Ureter (tissue), 1 donor: ENCODE measurements at regions not wholly inside any gene's neighbourhood (a gene's known extent, or its start where the extent isn't known, plus 50 kb on each side); places are given as distances from the start of the nearest gene placed in this dataset.
"Not testable (repeated sequence)": the region's sequence is repeated elsewhere in the genome, so short reads cannot be mapped to it uniquely, and the experiment has no call there.

Experiments used
- DNase-seq: peaks from one replicate; pipeline ENCODE4 v3.0.0-alpha.2; 2020; ENCODE audit warnings: low spot score
- donor health status: DM: yes; HTN: yes; CAD: no.

GRCh38 chr15:44817797-44818196, 81.5 kb downstream of the TRIM69 start:
- not testable (repeated sequence) for DNase-seq

- not testable (repeated sequence) for DNase-seq
These were observed 83.1 kb downstream of the TRIM69 start for GRCh38 chr15:44819331-44819987.

GRCh38 chr15:44820535-44820934, 84.2 kb downstream of the TRIM69 start:
- DNase-seq = not testable (repeated sequence)

- not testable (repeated sequence) for DNase-seq
These were observed 84.6 kb downstream of the TRIM69 start for GRCh38 chr15:44820967-44821366.

GRCh38 chr15:44824277-44825145, 88.2 kb downstream of the TRIM69 start:
- not testable (repeated sequence) for DNase-seq

GRCh38 chr15:44826583-44826982, 90.3 kb downstream of the TRIM69 start:
- not testable (repeated sequence) for DNase-seq

- DNase-seq = not testable (repeated sequence)
These were observed 92.0 kb downstream of the TRIM69 start for GRCh38 chr15:44828229-44828914.

- not testable (repeated sequence) for DNase-seq
These were observed 92.8 kb downstream of the TRIM69 start for GRCh38 chr15:44829150-44829549.

GRCh38 chr15:44830692-44831408, 94.5 kb downstream of the TRIM69 start:
- DNase-seq = peak; percentile 66

GRCh38 chr15:44831409-44831741, 95.0 kb downstream of the TRIM69 start:
- not testable (repeated sequence) for DNase-seq

- not testable (repeated sequence) for DNase-seq
These were observed 95.8 kb downstream of the TRIM69 start for GRCh38 chr15:44832133-44832532.

- not testable (repeated sequence) for DNase-seq
These were observed 96.8 kb downstream of the TRIM69 start for GRCh38 chr15:44833081-44833480.

- not testable (repeated sequence) for DNase-seq
These were observed 97.4 kb downstream of the TRIM69 start for GRCh38 chr15:44833761-44834160.

GRCh38 chr15:44835082-44835481, 98.8 kb downstream of the TRIM69 start:
- DNase-seq = not testable (repeated sequence)

- DNase-seq = no peak
These were observed 99.8 kb downstream of the TRIM69 start for GRCh38 chr15:44836094-44836493.

GRCh38 chr15:44838929-44839328, 102.6 kb downstream of the TRIM69 start:
- DNase-seq = not testable (repeated sequence)

- DNase-seq = not testable (repeated sequence)
These were observed 105.4 kb downstream of the TRIM69 start for GRCh38 chr15:44841762-44842161.

GRCh38 chr15:44842883-44843282, 106.6 kb downstream of the TRIM69 start:
- DNase-seq = not testable (repeated sequence)

GRCh38 chr15:44844936-44845335, 108.6 kb downstream of the TRIM69 start:
- DNase-seq = not testable (repeated sequence)

- not testable (repeated sequence) for DNase-seq
These were observed 109.8 kb downstream of the TRIM69 start for GRCh38 chr15:44846156-44846555.

GRCh38 chr15:44847555-44847954, 108.9 kb upstream of the TERB2 start:
- DNase-seq = not testable (repeated sequence)

GRCh38 chr15:44848859-44849258, 107.6 kb upstream of the TERB2 start:
- DNase-seq = not testable (repeated sequence)
